NOMO-1 treated with dmso at 0.1 percent for 144 hours (cell line): ENCODE measurements at regions not wholly inside any gene's neighbourhood (a gene's known extent, or its start where the extent isn't known, plus 50 kb on each side); places are given as distances from the start of the nearest gene placed in this dataset.
A peak's percentile ranks its signal among the peaks of the same experiment; 100 is the strongest.
"Not testable (repeated sequence)": the region's sequence is repeated elsewhere in the genome, so short reads cannot be mapped to it uniquely, and the experiment has no call there.

Experiments used
- DNase-seq: peaks from one replicate; lab custom pipeline; 2025; ENCODE audit not compliant: unreplicated experiment; lab: John Stamatoyannopoulos, UW

DNA sequence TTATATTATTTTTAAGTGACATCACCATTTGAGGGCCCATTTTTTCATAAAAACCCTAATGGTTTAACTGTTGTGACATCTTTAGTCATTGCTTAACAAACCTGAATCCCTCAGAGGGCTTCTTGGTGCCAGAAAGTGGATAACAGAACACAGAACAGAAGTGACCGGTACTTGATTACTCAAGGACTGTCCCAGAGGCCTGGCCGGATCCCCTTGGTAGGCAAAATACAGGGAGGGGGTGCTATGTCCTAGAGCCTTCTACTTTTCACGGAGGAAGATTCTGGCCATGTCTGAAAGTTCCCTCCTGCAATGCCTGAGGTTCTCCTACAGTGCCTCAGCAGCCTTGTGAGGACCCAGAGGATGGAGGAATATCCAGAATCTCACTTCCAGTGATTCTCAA is 94.3 kb upstream of the DCLK2 start:
- no peak for DNase-seq

DNA sequence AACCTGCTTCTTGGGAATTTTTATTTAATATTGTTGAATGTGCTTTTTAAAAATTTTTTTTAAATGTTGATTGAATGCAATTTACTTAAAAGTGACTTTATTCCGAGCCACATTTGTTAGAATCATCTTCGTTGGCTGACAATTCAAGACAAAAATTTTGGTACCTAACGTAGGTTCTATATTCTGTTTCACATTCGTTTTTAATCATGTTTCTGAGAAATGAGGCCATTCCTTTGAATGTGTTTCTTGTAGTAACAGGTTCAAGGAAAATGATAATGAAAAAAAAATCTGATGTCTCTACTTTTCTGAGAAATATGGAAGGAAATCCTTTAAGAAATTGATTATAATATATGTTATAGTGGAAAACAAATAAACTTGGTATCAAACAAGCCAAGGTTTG is 92.3 kb upstream of the DCLK2 start:
- no peak for DNase-seq

DNA sequence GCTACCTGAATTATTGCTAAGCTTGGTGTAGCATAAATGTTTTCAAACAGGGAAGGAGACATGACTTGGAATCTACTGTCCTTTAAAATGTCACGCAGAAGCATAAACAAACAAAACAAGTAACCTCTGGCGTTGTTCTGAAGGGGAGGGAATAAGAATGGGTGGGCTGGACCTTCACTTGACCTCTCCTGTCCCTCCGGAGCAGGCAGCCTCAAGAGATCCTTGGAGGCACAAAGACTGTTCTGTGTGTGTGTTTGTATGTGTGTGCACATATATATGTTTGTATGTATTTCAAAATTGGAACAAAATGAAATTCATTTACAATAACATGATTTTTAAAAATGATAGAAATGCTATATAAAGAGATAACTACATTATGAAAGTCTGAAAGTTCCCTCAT is 91.3 kb upstream of the DCLK2 start:
- DNase-seq: no peak

- no peak for DNase-seq
These were observed 90.7 kb upstream of the DCLK2 start for GRCh38 chr4:149987330-149988086.

GRCh38 chr4:149988087-149988410 is 90.2 kb upstream of the DCLK2 start:
- no peak for DNase-seq

DNA sequence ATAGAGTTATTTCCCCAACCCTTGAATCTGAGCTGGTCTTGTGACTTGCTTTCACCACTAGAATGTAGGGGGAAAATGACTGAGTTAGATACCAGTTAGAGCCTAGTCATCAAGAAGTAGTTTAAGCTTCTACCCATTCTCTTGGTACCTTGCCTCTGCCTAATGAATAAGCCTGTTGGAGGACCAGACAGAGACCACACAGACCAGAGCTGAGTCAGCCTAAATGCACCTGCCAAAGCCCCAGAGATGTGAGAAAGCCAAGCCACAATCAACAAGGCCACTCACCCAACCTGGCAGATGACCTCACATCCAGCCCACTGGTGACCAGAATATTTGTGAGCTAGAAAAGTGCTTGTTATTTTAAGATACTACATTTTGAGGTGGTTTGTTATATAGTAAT is 85.2 kb upstream of the DCLK2 start:
- DNase-seq: no peak

GRCh38 chr4:149995134-149995756 is 83.0 kb upstream of the DCLK2 start:
- no peak for DNase-seq

GRCh38 chr4:149997881-149998421 is 80.3 kb upstream of the DCLK2 start:
- no peak for DNase-seq

DNA sequence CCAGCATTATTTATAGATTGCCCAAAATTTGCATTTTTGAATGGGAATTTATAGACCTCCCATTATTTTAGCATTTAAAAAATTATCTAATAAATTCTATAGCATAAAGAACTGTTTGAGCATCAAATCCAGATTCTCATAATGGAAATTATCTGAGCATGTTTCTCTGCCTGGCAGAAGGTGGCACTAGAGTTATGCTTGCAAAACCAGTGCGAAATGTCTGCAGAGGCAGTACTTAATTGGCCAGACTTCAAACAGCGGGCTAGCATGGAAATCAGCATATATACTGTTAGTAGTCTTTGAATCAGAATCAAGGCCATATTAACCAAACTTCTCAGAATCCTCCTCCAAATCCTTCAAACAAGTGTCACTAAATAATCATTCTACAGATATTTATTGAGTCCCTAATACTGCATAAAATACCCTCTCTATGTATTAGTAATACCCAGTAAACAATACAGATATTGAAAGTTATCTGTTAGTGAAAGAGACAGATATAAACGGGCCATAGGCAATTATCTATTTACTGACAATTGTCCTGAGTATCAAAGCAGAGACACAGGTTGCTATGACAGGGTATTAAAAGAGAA is 78.7 kb upstream of the DCLK2 start:
- DNase-seq: peak; percentile 3

DNA sequence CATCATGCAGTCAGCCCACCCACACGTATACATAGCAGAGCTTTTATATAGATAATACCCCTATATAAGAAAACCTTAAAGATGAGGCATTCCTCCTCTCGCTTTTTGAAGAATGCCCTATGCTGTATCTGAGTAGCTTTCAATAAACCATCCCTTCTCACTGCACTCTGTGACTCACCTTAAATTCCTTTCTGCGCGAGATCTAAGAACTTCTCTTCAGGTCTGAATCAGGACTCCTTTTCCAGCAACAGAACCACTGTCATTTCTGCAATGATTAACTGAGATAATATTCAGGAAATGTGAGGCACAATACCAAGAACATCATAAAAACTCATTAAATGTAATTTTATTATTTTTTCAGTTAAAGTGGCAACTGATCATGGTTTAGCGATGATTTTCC is 76.4 kb upstream of the DCLK2 start:
- no peak for DNase-seq

- no peak for DNase-seq
These were observed 75.7 kb upstream of the DCLK2 start for GRCh38 chr4:150002561-150002960.

GRCh38 chr4:150004481-150004880 is 73.8 kb upstream of the DCLK2 start:
- no peak for DNase-seq

- no peak for DNase-seq
These were observed 72.7 kb upstream of the DCLK2 start for GRCh38 chr4:150005537-150005936.

DNA sequence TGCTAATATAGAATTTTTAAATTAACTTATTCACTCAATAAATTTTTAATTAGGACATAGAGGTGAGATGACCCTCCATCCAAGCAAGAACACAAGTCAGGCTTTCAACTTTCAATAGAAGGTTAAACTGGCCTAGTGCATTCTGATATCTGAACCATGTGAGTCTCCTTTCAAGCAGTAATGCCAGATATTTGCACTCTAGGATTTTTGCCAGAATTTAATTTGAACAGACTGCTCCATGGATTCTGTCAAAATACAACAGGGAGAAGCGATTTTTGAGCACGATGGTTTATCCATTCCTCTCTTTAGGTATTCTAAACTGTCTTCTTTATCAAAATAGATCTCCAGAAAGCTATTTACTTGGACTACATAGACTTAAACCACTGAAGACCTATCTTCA is 72.0 kb upstream of the DCLK2 start:
- DNase-seq: no peak

GRCh38 chr4:150007512-150007911 is 70.7 kb upstream of the DCLK2 start:
- no peak for DNase-seq

- DNase-seq: no peak
These were observed 69.7 kb upstream of the DCLK2 start for GRCh38 chr4:150008546-150008945.

- DNase-seq: no peak
These were observed 68.7 kb upstream of the DCLK2 start for GRCh38 chr4:150009533-150009932.

GRCh38 chr4:150010525-150011126 is 67.6 kb upstream of the DCLK2 start:
- no peak for DNase-seq

DNA sequence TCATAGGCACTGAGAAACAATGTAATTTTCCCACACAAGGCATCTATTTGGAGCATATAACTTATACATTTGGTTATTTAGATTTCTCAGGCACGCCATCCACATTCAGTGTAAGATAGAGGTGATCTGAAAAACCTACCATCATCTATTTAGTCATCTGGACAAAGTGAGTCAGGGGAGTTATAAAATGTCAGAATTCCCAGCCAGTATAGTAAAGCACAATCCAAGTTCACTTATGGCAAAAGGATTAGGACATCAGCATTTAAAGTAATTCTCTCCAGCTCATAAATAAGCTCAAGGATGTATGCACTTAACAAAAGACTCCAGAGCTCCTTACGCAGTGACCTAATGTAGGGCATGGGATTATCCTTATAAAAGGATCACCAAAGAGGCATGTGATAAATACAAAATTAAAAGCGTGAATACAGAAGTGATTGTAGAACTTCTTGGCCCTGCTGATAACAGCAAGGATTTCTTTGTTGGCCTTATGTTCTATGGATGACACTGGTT is 65.3 kb upstream of the DCLK2 start:
- no peak for DNase-seq

DNA sequence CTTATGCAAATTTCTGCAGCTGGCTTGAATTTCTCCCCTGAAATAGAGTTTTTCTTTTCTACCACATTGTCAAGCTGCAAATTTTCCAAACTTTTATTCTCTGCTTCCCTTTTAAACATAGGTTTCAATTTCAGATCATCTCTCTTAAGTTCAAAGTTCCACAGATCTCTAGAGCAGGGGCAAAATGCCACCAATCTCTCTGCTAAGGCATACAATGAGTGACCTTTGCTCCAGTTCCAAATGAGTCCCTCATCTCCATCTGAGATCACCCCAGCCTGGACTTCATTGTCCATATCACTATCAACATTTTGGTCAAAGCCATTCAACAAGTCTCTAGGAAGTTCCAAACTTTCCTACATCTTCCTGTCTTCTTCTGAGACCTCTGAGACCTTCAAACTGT is 62.3 kb upstream of the DCLK2 start:
- not testable (repeated sequence) for DNase-seq

DNA sequence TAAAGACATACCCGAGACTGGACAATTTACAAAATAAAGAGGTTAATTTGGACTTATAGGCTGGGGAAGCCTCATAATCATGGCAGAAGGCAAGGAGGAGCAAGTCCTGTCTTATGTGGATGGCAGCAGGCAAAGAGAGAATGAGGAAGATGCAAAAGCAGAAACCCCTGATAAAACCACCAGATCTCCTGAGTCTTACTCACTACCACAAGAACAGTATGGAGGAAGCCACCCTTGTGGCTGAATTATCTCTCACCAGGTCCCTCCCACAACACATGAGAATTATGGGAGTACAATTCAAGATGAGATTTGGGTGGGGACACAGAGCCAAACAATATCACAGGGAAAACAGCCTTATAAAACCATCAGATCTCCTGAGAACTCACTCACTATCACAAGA is 61.6 kb upstream of the DCLK2 start:
- DNase-seq: not testable (repeated sequence)

DNA sequence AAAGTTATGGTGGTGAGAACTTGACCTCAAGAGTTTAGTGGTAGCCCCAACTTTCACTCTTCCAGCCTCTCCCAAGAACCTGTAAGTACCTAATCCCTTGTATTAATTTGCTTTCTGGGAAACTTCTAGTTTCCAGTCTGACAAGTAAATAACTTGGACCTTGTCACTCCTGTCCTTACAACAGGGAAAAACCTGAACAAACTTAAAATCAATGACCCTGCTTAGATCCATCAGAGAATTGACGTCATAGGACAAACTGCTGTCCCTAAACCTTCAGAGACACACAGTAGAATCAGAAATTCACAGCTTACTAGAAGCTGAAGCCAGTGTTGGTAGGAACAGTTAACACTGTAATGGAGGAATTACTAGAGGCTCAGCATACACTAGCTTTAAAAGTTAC is 60.0 kb upstream of the DCLK2 start:
- no peak for DNase-seq
